ENCODE measurements at regions not wholly inside any gene's neighbourhood (a gene's known extent, or its start where the extent isn't known, plus 50 kb on each side); places are given as distances from the start of the nearest gene placed in this dataset.

DNA sequence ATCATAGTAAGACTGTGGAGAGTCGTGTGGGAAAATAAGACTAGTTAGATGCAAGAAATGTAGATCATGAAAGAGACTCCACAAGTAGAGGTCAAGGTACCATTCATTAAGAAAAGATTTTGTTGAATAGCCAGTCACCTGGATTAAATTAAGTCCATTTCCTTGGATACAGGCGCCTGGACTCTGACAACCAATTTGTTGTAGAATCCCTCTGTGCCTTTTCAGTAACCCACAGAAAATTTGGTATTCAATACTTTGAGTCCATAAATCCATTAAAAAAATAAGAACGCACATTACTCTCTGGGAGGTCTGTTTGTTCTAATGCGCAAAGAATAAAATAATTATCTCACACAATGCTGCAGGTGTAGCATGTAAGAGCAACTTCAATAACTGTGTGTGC lies 469.4 kb downstream of the KLF12 start:
- no peaks in the 10 kb centered on the region for H3K27me3 ChIP-seq
- H3K9me3 ChIP-seq: no peaks in the 10 kb centered on the region
- no peak for DNase-seq (ENCODE audit: low spot score)
- H3K4me3 ChIP-seq: no peak overlapping the region
- H3K4me1 ChIP-seq: no peaks in the 10 kb centered on the region
- H3K27ac ChIP-seq: no peak overlapping the region
- H3K36me3 ChIP-seq: no peaks in the 10 kb centered on the region
- TF ChIP-seq, protein P1, sequence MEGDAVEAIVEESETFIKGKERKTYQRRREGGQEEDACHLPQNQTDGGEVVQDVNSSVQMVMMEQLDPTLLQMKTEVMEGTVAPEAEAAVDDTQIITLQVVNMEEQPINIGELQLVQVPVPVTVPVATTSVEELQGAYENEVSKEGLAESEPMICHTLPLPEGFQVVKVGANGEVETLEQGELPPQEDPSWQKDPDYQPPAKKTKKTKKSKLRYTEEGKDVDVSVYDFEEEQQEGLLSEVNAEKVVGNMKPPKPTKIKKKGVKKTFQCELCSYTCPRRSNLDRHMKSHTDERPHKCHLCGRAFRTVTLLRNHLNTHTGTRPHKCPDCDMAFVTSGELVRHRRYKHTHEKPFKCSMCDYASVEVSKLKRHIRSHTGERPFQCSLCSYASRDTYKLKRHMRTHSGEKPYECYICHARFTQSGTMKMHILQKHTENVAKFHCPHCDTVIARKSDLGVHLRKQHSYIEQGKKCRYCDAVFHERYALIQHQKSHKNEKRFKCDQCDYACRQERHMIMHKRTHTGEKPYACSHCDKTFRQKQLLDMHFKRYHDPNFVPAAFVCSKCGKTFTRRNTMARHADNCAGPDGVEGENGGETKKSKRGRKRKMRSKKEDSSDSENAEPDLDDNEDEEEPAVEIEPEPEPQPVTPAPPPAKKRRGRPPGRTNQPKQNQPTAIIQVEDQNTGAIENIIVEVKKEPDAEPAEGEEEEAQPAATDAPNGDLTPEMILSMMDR (IDR thresholded peaks at IDR 0.05): no peak

- Histone ChIP-seq H3K27me3 (no peaks in the 10 kb centered on the region), H3K4me3 (no peak overlapping the region), H3K27ac (no peak overlapping the region), H3K36me3 (no peaks in the 10 kb centered on the region), H3K4me1 (no peaks in the 10 kb centered on the region), H3K9me3 (no peaks in the 10 kb centered on the region)
- DNase-seq (ENCODE audit: low spot score): no peak
- TF ChIP-seq, protein P1 (IDR thresholded peaks at IDR 0.05): no peak
Measured at GRCh38 chr13:73662833-73663232, 471.4 kb downstream of the KLF12 start.

GRCh38 chr13:73661687-73662425 lies 472.3 kb downstream of the KLF12 start:
- H3K9me3 ChIP-seq: no peaks in the 10 kb centered on the region
- DNase-seq (ENCODE audit: low spot score): no peak
- H3K36me3 ChIP-seq: no peaks in the 10 kb centered on the region
- TF ChIP-seq, protein P1 (IDR thresholded peaks at IDR 0.05): no peak
- no peak overlapping the region for H3K4me3 ChIP-seq
- no peaks in the 10 kb centered on the region for H3K27me3 ChIP-seq
- H3K4me1 ChIP-seq: peaks cover 0 to 3% of the 10 kb centered on the region in 2 donors
- no peak overlapping the region for H3K27ac ChIP-seq

DNA sequence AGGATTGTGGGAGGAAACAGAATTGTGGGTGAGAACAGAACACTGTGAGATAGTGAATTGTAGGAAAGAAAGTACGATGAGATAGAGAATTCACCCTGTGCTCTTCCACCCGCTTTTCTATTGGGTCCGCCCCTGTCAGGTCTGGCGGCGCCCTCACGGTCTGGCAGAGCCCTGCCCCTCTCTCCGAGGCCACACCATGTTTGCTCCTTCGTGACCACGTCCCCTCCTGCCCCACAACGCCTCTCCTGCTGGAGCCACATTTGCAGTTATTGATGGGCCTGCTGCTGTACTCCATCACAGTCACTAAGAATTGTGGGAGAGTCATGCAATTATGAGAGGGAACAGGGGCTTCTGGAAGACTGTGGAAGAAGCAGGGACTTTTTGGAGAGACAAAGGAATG lies 473.1 kb downstream of the KLF12 start:
- Histone ChIP-seq H3K27ac (no peak overlapping the region), H3K4me1 (peaks cover 0 to 3% of the 10 kb centered on the region in 2 donors), H3K9me3 (no peaks in the 10 kb centered on the region), H3K27me3 (no peaks in the 10 kb centered on the region), H3K4me3 (no peak overlapping the region), H3K36me3 (no peaks in the 10 kb centered on the region)
- no peak for DNase-seq (ENCODE audit: low spot score)
- TF ChIP-seq, protein P1 (IDR thresholded peaks at IDR 0.05): no peak

DNA sequence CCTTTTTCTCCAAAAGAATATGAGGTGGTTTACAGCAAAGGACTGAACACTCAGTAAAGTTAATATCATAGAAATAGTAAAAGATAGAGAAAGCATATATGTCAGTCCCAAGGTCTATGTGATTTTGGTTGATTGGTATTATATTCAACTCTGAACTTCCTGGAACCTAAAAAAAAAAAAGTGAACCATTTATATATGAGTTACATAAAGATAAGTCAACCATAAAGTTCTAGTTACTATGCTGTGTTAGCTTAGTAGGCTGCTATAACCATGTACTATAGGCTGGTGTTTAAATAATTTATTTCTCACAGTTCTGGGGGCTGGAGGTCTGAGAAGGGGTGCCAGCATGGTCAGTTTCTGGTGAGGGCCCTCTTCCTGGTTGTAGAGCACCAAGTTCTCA lies 475.6 kb downstream of the KLF12 start:
- Histone ChIP-seq H3K4me1 (peaks cover 0 to 3% of the 10 kb centered on the region in 2 donors), H3K9me3 (no peaks in the 10 kb centered on the region), H3K4me3 (no peak overlapping the region), H3K27ac (no peak overlapping the region), H3K36me3 (no peaks in the 10 kb centered on the region), H3K27me3 (no peaks in the 10 kb centered on the region)
- no peak for DNase-seq (ENCODE audit: low spot score)
- TF ChIP-seq, protein P1 (IDR thresholded peaks at IDR 0.05): no peak

Measured in right atrium auricular region (tissue), 2 donors.